Immature natural killer cell (primary cell): ENCODE measurements at regions not wholly inside any gene's neighbourhood (a gene's known extent, or its start where the extent isn't known, plus 50 kb on each side); places are given as distances from the start of the nearest gene placed in this dataset.

Experiments used
- DNase-seq, 3 donors: peaks; one replicate each; pipeline ENCODE4 v3.0.0; 2022; ENCODE audit warnings: mixed read lengths in 1 of 3
- H3K27ac Mint-ChIP-seq, 6 donors: one replicate each; pipeline ENCODE4 v1.8.0; 2020; ENCODE audit warnings: mixed read lengths in 6 of 6, mild to moderate bottlenecking in 5 of 6, inconsistent platforms in 4 of 6, moderate library complexity in 3 of 6
- H3K27me3 Mint-ChIP-seq, 3 donors: one replicate each; pipeline ENCODE4 v1.8.0; 2020 to 2021; ENCODE audit warnings: low read depth in 3 of 3, mild to moderate bottlenecking in 3 of 3, mixed read lengths in 3 of 3, moderate library complexity in 3 of 3, inconsistent platforms in 1 of 3
- H3K36me3 Mint-ChIP-seq, 3 donors: one replicate each; pipeline ENCODE4 v1.8.0; 2020; ENCODE audit warnings: mixed read lengths in 3 of 3, inconsistent platforms in 2 of 3, mild to moderate bottlenecking in 2 of 3
- H3K4me1 Mint-ChIP-seq, 2 donors: one replicate each; pipeline ENCODE4 v1.8.0; 2020; ENCODE audit warnings: inconsistent platforms in 2 of 2, mild to moderate bottlenecking in 2 of 2, mixed read lengths in 2 of 2, moderate library complexity in 1 of 2
- H3K4me3 Mint-ChIP-seq, 5 donors: one replicate each; pipeline ENCODE4 v1.8.0; 2020; ENCODE audit warnings: mild to moderate bottlenecking in 5 of 5, mixed read lengths in 5 of 5, inconsistent platforms in 3 of 5, moderate library complexity in 3 of 5
- H3K9me3 Mint-ChIP-seq, 6 donors: one replicate each; pipeline ENCODE4 v1.8.0; 2020; ENCODE audit warnings: mild to moderate bottlenecking in 6 of 6, mixed read lengths in 6 of 6, inconsistent platforms in 4 of 6, moderate library complexity in 3 of 6

GRCh38 chr4:45408996-45409395 lies 682.6 kb upstream of the GNPDA2 start:
- DNase-seq, result no peak
- Mint-ChIP-seq H3K27me3 (no peaks in the 10 kb centered on the region), H3K9me3 (peaks cover 5 to 38% (median 17%) of the 10 kb centered on the region in 6 donors), H3K4me3 (no peak overlapping the region), H3K27ac (no peak overlapping the region), H3K4me1 (no peaks in the 10 kb centered on the region), H3K36me3 (no peaks in the 10 kb centered on the region)

- Mint-ChIP-seq H3K36me3 (no peaks in the 10 kb centered on the region), H3K9me3 (peaks cover 5 to 61% (median 28%) of the 10 kb centered on the region in 6 donors), H3K4me1 (no peaks in the 10 kb centered on the region), H3K27me3 (no peaks in the 10 kb centered on the region), H3K27ac (no peak overlapping the region), H3K4me3 (no peak overlapping the region)
- no peak for DNase-seq
Measured at GRCh38 chr4:45399116-45399515, 672.8 kb upstream of the GNPDA2 start.

- Mint-ChIP-seq H3K27ac (no peak overlapping the region), H3K9me3 (peaks cover 6 to 58% (median 30%) of the 10 kb centered on the region in 6 donors), H3K4me1 (no peaks in the 10 kb centered on the region), H3K27me3 (peaks cover 0 to 3% (median 3%) of the 10 kb centered on the region in 3 donors), H3K4me3 (no peak overlapping the region), H3K36me3 (peaks cover 0 to 2% (median 0%) of the 10 kb centered on the region in 3 donors)
- DNase-seq, result no peak
Measured at GRCh38 chr4:45385306-45385705, 659.0 kb upstream of the GNPDA2 start.

- no peak for DNase-seq
- H3K27ac Mint-ChIP-seq, result no peak overlapping the region
- H3K9me3 Mint-ChIP-seq, result peaks cover 6 to 31% (median 16%) of the 10 kb centered on the region in 6 donors
- no peaks in the 10 kb centered on the region for H3K36me3 Mint-ChIP-seq
- no peak overlapping the region for H3K4me3 Mint-ChIP-seq
- H3K27me3 Mint-ChIP-seq, result no peaks in the 10 kb centered on the region
- H3K4me1 Mint-ChIP-seq, result no peaks in the 10 kb centered on the region
Measured at GRCh38 chr4:45370408-45370807, 644.1 kb upstream of the GNPDA2 start.

- DNase-seq, result no peak
- no peak overlapping the region for H3K4me3 Mint-ChIP-seq
- peaks cover 0 to 3% (median 0%) of the 10 kb centered on the region in 3 donors for H3K27me3 Mint-ChIP-seq
- no peaks in the 10 kb centered on the region for H3K36me3 Mint-ChIP-seq
- no peak overlapping the region for H3K27ac Mint-ChIP-seq
- H3K4me1 Mint-ChIP-seq, result no peaks in the 10 kb centered on the region
- H3K9me3 Mint-ChIP-seq, result peaks cover 6 to 37% (median 24%) of the 10 kb centered on the region in 6 donors
Measured at GRCh38 chr4:45368832-45369231, 642.5 kb upstream of the GNPDA2 start.

GRCh38 chr4:45363931-45364330 lies 637.6 kb upstream of the GNPDA2 start:
- Mint-ChIP-seq H3K36me3 (no peaks in the 10 kb centered on the region), H3K4me3 (no peak overlapping the region), H3K27ac (no peak overlapping the region), H3K27me3 (peaks cover 0 to 3% (median 0%) of the 10 kb centered on the region in 3 donors), H3K9me3 (peaks cover 17 to 55% (median 35%) of the 10 kb centered on the region in 6 donors), H3K4me1 (no peaks in the 10 kb centered on the region)
- DNase-seq, result no peak

- Mint-ChIP-seq H3K4me3 (no peak overlapping the region), H3K9me3 (peaks cover 12 to 41% (median 37%) of the 10 kb centered on the region in 6 donors), H3K27me3 (peaks cover 0 to 2% (median 0%) of the 10 kb centered on the region in 3 donors), H3K27ac (no peak overlapping the region), H3K36me3 (no peaks in the 10 kb centered on the region), H3K4me1 (no peaks in the 10 kb centered on the region)
- DNase-seq, result no peak
Measured at GRCh38 chr4:45358573-45359506, 632.5 kb upstream of the GNPDA2 start.

- no peak for DNase-seq
- H3K27ac Mint-ChIP-seq, result no peak overlapping the region
- H3K9me3 Mint-ChIP-seq, result peaks cover 0 to 23% (median 12%) of the 10 kb centered on the region in 6 donors
- no peaks in the 10 kb centered on the region for H3K36me3 Mint-ChIP-seq
- H3K4me3 Mint-ChIP-seq, result no peak overlapping the region
- peaks cover 0 to 2% (median 0%) of the 10 kb centered on the region in 3 donors for H3K27me3 Mint-ChIP-seq
- no peaks in the 10 kb centered on the region for H3K4me1 Mint-ChIP-seq
Measured at GRCh38 chr4:45353161-45353560, 626.8 kb upstream of the GNPDA2 start.

GRCh38 chr4:45350438-45350837 lies 624.1 kb upstream of the GNPDA2 start:
- no peaks in the 10 kb centered on the region for H3K36me3 Mint-ChIP-seq
- H3K4me1 Mint-ChIP-seq, result no peaks in the 10 kb centered on the region
- H3K4me3 Mint-ChIP-seq, result no peak overlapping the region
- H3K27me3 Mint-ChIP-seq, result no peaks in the 10 kb centered on the region
- no peak for DNase-seq
- H3K9me3 Mint-ChIP-seq, result peaks cover 0 to 27% (median 12%) of the 10 kb centered on the region in 6 donors
- no peak overlapping the region for H3K27ac Mint-ChIP-seq

GRCh38 chr4:45349859-45350258 lies 623.5 kb upstream of the GNPDA2 start:
- no peak for DNase-seq
- Mint-ChIP-seq H3K27me3 (no peaks in the 10 kb centered on the region), H3K4me3 (no peak overlapping the region), H3K9me3 (peaks cover 0 to 32% (median 16%) of the 10 kb centered on the region in 6 donors), H3K36me3 (peaks cover 0 to 4% (median 0%) of the 10 kb centered on the region in 3 donors), H3K4me1 (no peaks in the 10 kb centered on the region), H3K27ac (no peak overlapping the region)

- Mint-ChIP-seq H3K27me3 (peaks cover 0 to 3% (median 0%) of the 10 kb centered on the region in 3 donors), H3K27ac (no peak overlapping the region), H3K4me3 (no peak overlapping the region), H3K36me3 (peaks cover 0 to 4% (median 0%) of the 10 kb centered on the region in 3 donors), H3K9me3 (peaks cover 2 to 35% (median 15%) of the 10 kb centered on the region in 6 donors), H3K4me1 (no peaks in the 10 kb centered on the region)
- DNase-seq, result no peak
Measured at GRCh38 chr4:45346816-45347435, 620.6 kb upstream of the GNPDA2 start.

- H3K27ac Mint-ChIP-seq, result no peak overlapping the region
Measured at GRCh38 chr4:45345558-45345957, 619.2 kb upstream of the GNPDA2 start.

GRCh38 chr4:45331802-45332201 lies 605.4 kb upstream of the GNPDA2 start:
- no peak overlapping the region for H3K4me3 Mint-ChIP-seq
- peaks cover 4 to 48% (median 25%) of the 10 kb centered on the region in 6 donors for H3K9me3 Mint-ChIP-seq
- peaks cover 0 to 4% (median 0%) of the 10 kb centered on the region in 3 donors for H3K36me3 Mint-ChIP-seq
- H3K4me1 Mint-ChIP-seq, result no peaks in the 10 kb centered on the region
- H3K27me3 Mint-ChIP-seq, result no peaks in the 10 kb centered on the region
- DNase-seq, result no peak
- no peak overlapping the region for H3K27ac Mint-ChIP-seq

More at GRCh38 chr4:45345558-45345957, 619.2 kb upstream of the GNPDA2 start:
- DNase-seq, result no peak
- Mint-ChIP-seq H3K27me3 (peaks cover 0 to 3% (median 0%) of the 10 kb centered on the region in 3 donors), H3K36me3 (peaks cover 0 to 4% (median 0%) of the 10 kb centered on the region in 3 donors), H3K9me3 (peaks cover 2 to 30% (median 12%) of the 10 kb centered on the region in 6 donors), H3K4me1 (no peaks in the 10 kb centered on the region), H3K4me3 (no peak overlapping the region)

GRCh38 chr4:45327544-45327943 lies 601.2 kb upstream of the GNPDA2 start:
- no peak for DNase-seq
- H3K4me3 Mint-ChIP-seq, result no peak overlapping the region
- H3K4me1 Mint-ChIP-seq, result no peaks in the 10 kb centered on the region
- H3K27me3 Mint-ChIP-seq, result no peaks in the 10 kb centered on the region
- peaks cover 4 to 71% (median 41%) of the 10 kb centered on the region in 6 donors for H3K9me3 Mint-ChIP-seq
- peaks cover 0 to 4% (median 0%) of the 10 kb centered on the region in 3 donors for H3K36me3 Mint-ChIP-seq
- H3K27ac Mint-ChIP-seq, result no peak overlapping the region
